Calu3 (cell line): ENCODE measurements at regions not wholly inside any gene's neighbourhood (a gene's known extent, or its start where the extent isn't known, plus 50 kb on each side); places are given as distances from the start of the nearest gene placed in this dataset.

ENCODE experiments used
- BruUV-seq: library from RNA; stranded (reverse); fragments of 400-500 nt; replicated peaks from 2 replicates; lab custom pipeline; 2021; lab: Mats Ljungman, UMichigan
- CTCF ChIA-PET: fragments of 300-600 bp; sonication (Branson Sonifier 250); formaldehyde crosslinking; loops from one replicate; lab custom pipeline; 2022; ENCODE audit warnings: antibody characterized with exemption; lab: Charles Lee
- DNase-seq: peaks from one replicate; pipeline ENCODE4 v3.0.0; 2022
- H3K27ac Mint-ChIP-seq: one replicate; pipeline ENCODE4 v1.8.0; 2022; ENCODE audit warnings: mixed read lengths; ENCODE audit not compliant: unreplicated experiment
- H3K27me3 Mint-ChIP-seq: one replicate; pipeline ENCODE4 v1.8.0; 2022; ENCODE audit warnings: mixed read lengths; ENCODE audit not compliant: unreplicated experiment
- H3K36me3 Mint-ChIP-seq: one replicate; pipeline ENCODE4 v1.8.0; 2022; ENCODE audit warnings: mild to moderate bottlenecking, moderate library complexity, mixed read lengths; ENCODE audit not compliant: insufficient read depth, unreplicated experiment
- H3K4me1 Mint-ChIP-seq: one replicate; pipeline ENCODE4 v1.8.0; 2022; ENCODE audit warnings: mild to moderate bottlenecking, low read depth, mixed read lengths; ENCODE audit not compliant: unreplicated experiment
- H3K4me3 Mint-ChIP-seq: one replicate; pipeline ENCODE4 v1.8.0; 2022; ENCODE audit warnings: mild to moderate bottlenecking, low read depth, moderate library complexity, mixed read lengths; ENCODE audit not compliant: unreplicated experiment
- H3K9me3 Mint-ChIP-seq: one replicate; pipeline ENCODE4 v1.8.0; 2022; ENCODE audit warnings: low read depth, mixed read lengths; ENCODE audit not compliant: unreplicated experiment
- intact Hi-C: fragments of 100-400 bp; cut with micrococcal nuclease; formaldehyde crosslinking; loops from one replicate; pipeline ENCODE4 v1.10.0; 2022; ENCODE audit not compliant: unreplicated experiment
- TF ChIP-seq, protein P1 (sequence below): fragments of 200-600 bp; IDR thresholded peaks from one replicate; pipeline ENCODE4 v1.8.0; 2022; ENCODE audit warnings: antibody characterized with exemption; ENCODE audit not compliant: unreplicated experiment

DNA sequence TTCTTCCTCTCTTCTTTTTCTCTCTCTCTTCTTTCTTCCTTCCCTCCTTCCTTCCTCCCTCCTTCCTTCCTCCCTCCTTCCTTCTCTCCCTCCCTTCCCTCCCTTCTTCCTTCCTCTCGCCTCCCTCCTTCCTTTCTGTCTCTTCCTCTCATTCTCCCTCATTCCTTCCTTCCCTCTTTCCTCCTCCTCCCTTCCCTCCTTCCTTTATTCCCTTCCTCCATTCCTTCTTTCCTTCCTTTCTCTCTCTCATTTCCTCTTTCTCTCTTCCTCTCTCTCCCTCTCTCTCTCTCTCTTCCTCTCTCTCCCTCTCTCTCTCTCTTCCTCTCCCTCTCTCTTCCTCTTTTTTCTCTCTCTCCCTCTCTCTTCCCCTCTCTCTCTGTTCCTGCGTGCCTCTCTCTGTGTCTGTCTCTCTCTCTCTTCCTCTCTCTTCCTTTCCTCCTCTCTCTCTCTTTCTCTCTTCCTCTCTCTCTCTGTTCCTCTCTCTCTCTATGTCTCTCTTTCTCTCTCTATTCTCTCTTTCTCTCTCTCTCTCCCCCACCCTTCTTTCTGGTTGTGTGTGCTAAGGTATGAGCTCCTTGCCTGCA, 80.1 kb upstream of the PFKP start:
- H3K4me3 Mint-ChIP-seq = peak overlapping the region; percentile 52
- H3K27me3 Mint-ChIP-seq = peaks cover 16% of the 10 kb centered on the region
- H3K27ac Mint-ChIP-seq = peak overlapping the region; percentile 86
- intact Hi-C loops = no loop called here
- H3K4me1 Mint-ChIP-seq = peaks cover 27% of the 10 kb centered on the region
- H3K36me3 Mint-ChIP-seq = peaks cover 7% of the 10 kb centered on the region
- CTCF ChIA-PET = interaction anchor here (1.5 kb wide), 1 partner anchor 13 kb away, joined by 4 read pairs; no protein-coding TSS in a partner anchor
- no peak for DNase-seq
- no TSS peak for BruUV-seq
- TF ChIP-seq, protein P1, sequence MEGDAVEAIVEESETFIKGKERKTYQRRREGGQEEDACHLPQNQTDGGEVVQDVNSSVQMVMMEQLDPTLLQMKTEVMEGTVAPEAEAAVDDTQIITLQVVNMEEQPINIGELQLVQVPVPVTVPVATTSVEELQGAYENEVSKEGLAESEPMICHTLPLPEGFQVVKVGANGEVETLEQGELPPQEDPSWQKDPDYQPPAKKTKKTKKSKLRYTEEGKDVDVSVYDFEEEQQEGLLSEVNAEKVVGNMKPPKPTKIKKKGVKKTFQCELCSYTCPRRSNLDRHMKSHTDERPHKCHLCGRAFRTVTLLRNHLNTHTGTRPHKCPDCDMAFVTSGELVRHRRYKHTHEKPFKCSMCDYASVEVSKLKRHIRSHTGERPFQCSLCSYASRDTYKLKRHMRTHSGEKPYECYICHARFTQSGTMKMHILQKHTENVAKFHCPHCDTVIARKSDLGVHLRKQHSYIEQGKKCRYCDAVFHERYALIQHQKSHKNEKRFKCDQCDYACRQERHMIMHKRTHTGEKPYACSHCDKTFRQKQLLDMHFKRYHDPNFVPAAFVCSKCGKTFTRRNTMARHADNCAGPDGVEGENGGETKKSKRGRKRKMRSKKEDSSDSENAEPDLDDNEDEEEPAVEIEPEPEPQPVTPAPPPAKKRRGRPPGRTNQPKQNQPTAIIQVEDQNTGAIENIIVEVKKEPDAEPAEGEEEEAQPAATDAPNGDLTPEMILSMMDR = no peak
- peaks cover 4% of the 10 kb centered on the region for H3K9me3 Mint-ChIP-seq

DNA sequence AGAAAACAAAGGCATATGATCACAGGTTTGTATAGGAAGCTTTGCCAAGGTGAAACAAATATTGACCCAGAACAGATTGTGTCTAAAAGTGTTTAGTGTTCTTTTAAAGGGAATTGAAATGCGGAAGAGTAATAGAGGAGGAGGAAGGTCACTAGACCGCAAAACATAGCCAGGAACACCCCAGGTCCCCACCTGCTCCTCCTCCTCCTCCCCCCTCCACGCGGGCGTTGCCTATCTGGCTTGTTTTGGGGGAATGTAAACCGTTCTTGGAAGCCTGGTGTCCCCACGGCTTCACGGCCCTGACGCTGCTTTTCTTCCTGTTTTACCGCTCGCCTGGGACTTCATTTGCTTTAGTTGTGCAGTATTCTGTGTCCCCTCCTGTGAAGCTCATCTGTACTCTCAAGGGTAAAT, 81.0 kb upstream of the PFKP start:
- TF ChIP-seq, protein P1 = no peak
- no TSS peak for BruUV-seq
- peak; percentile 35 for DNase-seq
- Mint-ChIP-seq H3K27ac (peak overlapping the region; percentile 86), H3K4me3 (peak overlapping the region; percentile 52), H3K4me1 (peaks cover 27% of the 10 kb centered on the region), H3K36me3 (peaks cover 7% of the 10 kb centered on the region), H3K9me3 (peaks cover 4% of the 10 kb centered on the region), H3K27me3 (peaks cover 16% of the 10 kb centered on the region)
- CTCF ChIA-PET = interaction anchor here (1.5 kb wide), 1 partner anchor 14 kb away, joined by 4 read pairs; no protein-coding TSS in a partner anchor
- intact Hi-C loops = no loop called here

DNA sequence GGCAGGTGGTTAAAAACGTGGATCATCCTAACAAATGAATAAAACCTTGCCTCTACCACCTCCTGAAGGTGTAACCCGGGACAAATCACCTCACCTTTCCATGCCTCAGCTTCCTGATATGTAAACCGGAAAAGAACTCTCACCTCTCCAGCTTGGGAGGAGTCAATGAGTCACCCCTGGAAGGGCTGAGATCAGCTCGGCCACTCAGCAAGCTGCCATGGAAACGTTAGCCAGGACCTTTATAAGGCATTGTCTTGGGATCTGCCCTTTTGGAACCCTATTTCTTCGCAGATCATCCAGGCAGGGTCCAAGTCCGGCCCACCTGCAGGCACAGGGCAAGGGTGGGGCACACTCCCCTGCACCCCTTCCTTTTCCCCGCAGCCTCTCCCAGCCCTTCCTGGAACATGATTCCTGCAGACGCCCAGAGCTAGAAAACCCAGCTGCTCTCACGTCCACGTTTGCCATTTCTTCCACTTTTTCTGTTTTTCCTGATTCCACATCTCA, 81.6 kb upstream of the PFKP start:
- CTCF ChIA-PET = interaction anchor here (0.8 to 1.5 kb wide), 3 partner anchors 15 to 60 kb away, joined by 3 to 4 read pairs (median 3); no protein-coding TSS in a partner anchor
- TF ChIP-seq, protein P1 = no peak
- Mint-ChIP-seq H3K9me3 (peaks cover 4% of the 10 kb centered on the region), H3K27me3 (peaks cover 16% of the 10 kb centered on the region), H3K4me1 (peaks cover 27% of the 10 kb centered on the region), H3K27ac (peak overlapping the region; percentile 86), H3K36me3 (peaks cover 7% of the 10 kb centered on the region), H3K4me3 (peak overlapping the region; percentile 52)
- no TSS peak for BruUV-seq
- intact Hi-C loops = no loop called here
- DNase-seq = peak; percentile 74

DNA sequence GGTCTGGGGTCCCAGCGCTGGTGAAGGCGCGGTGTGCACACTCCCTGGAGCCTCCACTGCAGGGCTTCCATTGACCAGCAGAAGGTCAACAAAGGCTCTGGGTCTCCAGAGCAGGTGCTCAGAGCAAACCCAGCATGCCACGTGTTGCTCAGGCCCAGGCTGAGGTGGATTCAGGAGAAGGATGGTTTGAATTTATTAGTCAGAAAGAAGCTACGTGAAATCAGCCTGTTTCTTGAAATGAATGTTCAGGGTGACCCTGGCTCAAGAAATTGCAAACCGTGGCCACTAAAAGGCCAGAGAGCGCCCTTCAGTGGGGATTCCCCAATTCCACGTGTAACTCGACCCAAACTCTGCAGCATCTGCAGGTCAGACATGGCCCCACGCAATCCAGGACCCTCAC, 82.7 kb upstream of the PFKP start:
- no peak overlapping the region for H3K27ac Mint-ChIP-seq
- peaks cover 27% of the 10 kb centered on the region for H3K4me1 Mint-ChIP-seq
- peaks cover 4% of the 10 kb centered on the region for H3K9me3 Mint-ChIP-seq
- TF ChIP-seq, protein P1 = no peak
- CTCF ChIA-PET = no interaction called here
- DNase-seq = no peak
- no peak overlapping the region for H3K4me3 Mint-ChIP-seq
- peaks cover 7% of the 10 kb centered on the region for H3K36me3 Mint-ChIP-seq
- intact Hi-C loops = no loop called here
- peaks cover 16% of the 10 kb centered on the region for H3K27me3 Mint-ChIP-seq
- BruUV-seq = no TSS peak
